ENCODE measurements at regions not wholly inside any gene's neighbourhood (a gene's known extent, or its start where the extent isn't known, plus 50 kb on each side); places are given as distances from the start of the nearest gene placed in this dataset.

- TF ChIP-seq GATA2 (IDR thresholded peaks at IDR 0.05; ENCODE audit: low read depth, low read length) (no peak), GATA3 (IDR thresholded peaks at IDR 0.05; ENCODE audit: low read depth, low read length) (no peak)
Measured at GRCh38 chr10:52875336-52875735, 102.8 kb upstream of the MBL2 start.

- TF ChIP-seq GATA2 (IDR thresholded peaks at IDR 0.05; ENCODE audit: low read depth, low read length) (no peak), GATA3 (IDR thresholded peaks at IDR 0.05; ENCODE audit: low read depth, low read length) (no peak)
Measured at GRCh38 chr10:52874581-52874980, 102.0 kb upstream of the MBL2 start.

DNA sequence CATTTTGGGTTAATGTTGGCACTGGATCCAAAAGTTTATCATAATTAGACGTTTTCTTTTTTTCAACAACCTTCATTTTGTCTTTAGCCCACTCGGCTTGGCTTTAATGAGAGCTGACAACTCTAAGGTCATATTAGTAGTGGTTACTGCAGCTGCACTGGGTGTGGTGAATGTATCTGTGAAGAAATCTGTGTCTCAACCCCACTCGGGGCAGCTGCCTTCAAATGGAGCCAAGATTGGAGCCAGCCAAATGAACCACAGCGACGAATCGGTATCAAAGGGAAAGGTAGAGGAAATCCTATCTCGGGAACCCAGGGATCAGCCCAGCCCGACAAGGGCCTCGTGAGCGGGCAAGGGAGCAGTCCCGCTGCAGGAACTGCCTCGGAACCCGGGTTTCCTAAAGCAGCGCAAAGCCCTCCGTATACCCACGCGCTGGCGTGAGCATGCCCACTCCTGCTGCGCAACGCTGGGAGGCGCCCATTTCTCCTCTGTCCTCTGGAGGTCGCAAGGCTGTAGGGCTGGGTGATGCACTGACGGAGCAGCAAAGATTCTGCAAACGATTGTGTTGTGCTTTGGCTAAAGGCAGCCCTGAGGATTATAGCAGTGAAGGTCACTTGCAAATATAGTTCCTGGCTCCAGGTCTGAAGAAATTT is 98.7 kb upstream of the MBL2 start:
- no peak for TF ChIP-seq GATA2 (IDR thresholded peaks at IDR 0.05; ENCODE audit: low read depth, low read length)

DNA sequence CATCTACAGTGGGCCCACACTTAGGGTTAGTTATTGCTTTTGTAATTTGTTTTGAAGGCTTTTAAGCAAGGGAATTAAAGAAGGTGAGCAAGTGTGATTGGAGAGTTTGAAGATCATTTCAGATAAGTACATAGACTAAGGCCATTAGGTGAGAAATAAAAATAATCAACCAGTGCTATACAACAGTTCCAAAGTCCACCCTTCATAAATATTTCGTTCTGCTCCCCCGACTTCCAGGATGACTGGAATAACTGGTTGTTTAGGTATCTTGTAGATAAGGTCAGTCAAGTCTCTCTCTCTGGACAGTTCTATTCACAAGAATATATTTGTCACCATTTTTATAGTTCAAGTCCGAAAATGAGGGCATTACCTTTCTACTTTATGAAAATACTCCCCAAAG is 98.0 kb upstream of the MBL2 start:
- no peak for TF ChIP-seq GATA2 (IDR thresholded peaks at IDR 0.05; ENCODE audit: low read depth, low read length)
- TF ChIP-seq GATA3 (IDR thresholded peaks at IDR 0.05; ENCODE audit: low read depth, low read length) = no peak

GRCh38 chr10:52869864-52870263 is 97.3 kb upstream of the MBL2 start:
- TF ChIP-seq GATA3 (IDR thresholded peaks at IDR 0.05; ENCODE audit: low read depth, low read length) = no peak
- no peak for TF ChIP-seq GATA2 (IDR thresholded peaks at IDR 0.05; ENCODE audit: low read depth, low read length)

- no peak for TF ChIP-seq GATA3 (IDR thresholded peaks at IDR 0.05; ENCODE audit: low read depth, low read length)
- no peak for TF ChIP-seq GATA2 (IDR thresholded peaks at IDR 0.05; ENCODE audit: low read depth, low read length)
Measured at GRCh38 chr10:52865213-52865612, 92.6 kb upstream of the MBL2 start.

- TF ChIP-seq GATA2 (IDR thresholded peaks at IDR 0.05; ENCODE audit: low read depth, low read length) = no peak
- no peak for TF ChIP-seq GATA3 (IDR thresholded peaks at IDR 0.05; ENCODE audit: low read depth, low read length)
Measured at GRCh38 chr10:52864201-52865106, 91.9 kb upstream of the MBL2 start.

- TF ChIP-seq GATA3 (IDR thresholded peaks at IDR 0.05; ENCODE audit: low read depth, low read length) = no peak
- TF ChIP-seq GATA2 (IDR thresholded peaks at IDR 0.05; ENCODE audit: low read depth, low read length) = no peak
Measured at GRCh38 chr10:52858722-52859121, 86.1 kb upstream of the MBL2 start.

- no peak for TF ChIP-seq GATA3 (IDR thresholded peaks at IDR 0.05; ENCODE audit: low read depth, low read length)
- no peak for TF ChIP-seq GATA2 (IDR thresholded peaks at IDR 0.05; ENCODE audit: low read depth, low read length)
Measured at GRCh38 chr10:52855546-52856325, 83.2 kb upstream of the MBL2 start.

DNA sequence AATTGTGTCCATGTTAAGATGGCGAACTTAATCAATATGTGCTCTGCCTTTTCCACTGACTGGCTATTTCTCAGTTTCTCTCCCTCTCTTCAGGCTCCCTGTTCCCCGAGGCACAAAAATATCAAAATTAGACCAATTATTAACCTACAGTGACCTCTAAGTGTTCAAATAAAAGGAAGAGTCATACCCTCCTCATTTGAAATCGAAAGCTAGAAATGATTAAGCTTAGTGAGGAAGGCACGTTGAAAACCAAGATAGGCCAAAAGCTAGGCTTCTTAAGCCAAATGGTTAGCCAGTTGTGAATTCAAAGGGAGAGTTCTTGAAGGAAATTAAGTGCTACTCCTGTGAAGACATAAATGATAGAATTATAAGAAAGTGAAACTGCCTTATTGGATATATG is 81.1 kb upstream of the MBL2 start:
- no peak for TF ChIP-seq GATA3 (IDR thresholded peaks at IDR 0.05; ENCODE audit: low read depth, low read length)
- no peak for TF ChIP-seq GATA2 (IDR thresholded peaks at IDR 0.05; ENCODE audit: low read depth, low read length)

GRCh38 chr10:52836816-52837215 is 64.2 kb upstream of the MBL2 start:
- TF ChIP-seq GATA3 (IDR thresholded peaks at IDR 0.05; ENCODE audit: low read depth, low read length) (no peak), GATA2 (IDR thresholded peaks at IDR 0.05; ENCODE audit: low read depth, low read length) (no peak)
